ENCODE measurements at regions not wholly inside any gene's neighbourhood (a gene's known extent, or its start where the extent isn't known, plus 50 kb on each side); places are given as distances from the start of the nearest gene placed in this dataset.

DNA sequence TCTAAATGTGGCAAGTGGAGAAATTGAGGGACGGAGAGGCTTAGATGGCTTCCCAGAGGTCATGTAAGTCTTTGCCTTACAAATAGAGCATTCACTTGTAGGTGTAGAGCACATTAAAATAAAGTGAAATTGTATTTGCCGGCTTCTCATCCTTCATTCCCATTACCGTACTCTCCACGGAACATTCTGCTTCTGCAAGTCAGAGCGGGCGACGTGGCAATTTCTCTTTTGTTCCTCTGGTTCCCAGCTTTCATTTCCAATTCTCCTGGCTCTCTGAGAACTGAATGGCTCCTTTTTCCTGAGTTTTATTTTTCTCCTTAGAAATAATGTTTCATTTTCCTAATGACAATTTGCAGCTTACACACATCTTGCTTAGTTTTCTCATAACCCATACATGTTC, 51.3 kb upstream of the PFKP start:
- no peak for DNase-seq (ENCODE audit: low read depth)

DNA sequence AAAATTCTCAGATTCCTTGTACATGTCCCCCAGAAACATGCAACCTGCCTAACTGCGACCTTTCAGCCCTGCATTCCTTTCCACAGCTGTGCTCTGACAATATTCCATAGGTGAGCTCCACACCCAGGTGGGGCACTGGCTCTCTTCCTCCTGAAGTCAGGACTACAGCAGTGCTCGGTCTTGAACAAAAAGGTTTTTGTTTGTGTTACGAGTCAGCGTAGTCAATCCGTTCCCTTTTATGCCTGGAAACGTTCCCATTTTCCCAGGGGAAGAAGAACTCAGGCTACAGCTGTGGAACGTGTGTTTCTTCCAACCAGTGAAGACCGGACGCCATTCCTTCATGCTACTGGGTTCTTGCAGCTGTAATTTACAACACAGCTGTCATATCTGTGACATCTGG, 52.4 kb upstream of the PFKP start:
- no peak for DNase-seq (ENCODE audit: low read depth)

DNA sequence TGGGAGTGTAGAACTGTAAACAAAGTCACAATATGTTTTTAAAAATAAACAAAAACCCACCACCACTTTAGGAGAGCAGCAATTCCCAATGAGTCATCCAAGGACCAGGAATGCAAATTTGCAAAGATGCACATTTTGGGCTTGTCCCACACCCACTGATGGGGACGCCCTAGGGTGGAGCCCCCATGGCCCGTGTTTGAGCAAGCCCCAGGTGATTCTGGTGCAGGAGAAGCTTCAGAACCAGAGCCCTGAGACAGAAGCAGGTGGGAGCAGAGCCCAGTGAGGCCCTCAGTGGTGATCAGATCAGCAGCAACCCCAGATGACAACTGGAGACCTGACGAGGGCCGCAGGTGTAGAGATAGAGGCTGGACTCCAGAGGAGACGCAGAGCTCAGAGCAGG, 55.1 kb upstream of the PFKP start:
- DNase-seq (ENCODE audit: low read depth): no peak

DNA sequence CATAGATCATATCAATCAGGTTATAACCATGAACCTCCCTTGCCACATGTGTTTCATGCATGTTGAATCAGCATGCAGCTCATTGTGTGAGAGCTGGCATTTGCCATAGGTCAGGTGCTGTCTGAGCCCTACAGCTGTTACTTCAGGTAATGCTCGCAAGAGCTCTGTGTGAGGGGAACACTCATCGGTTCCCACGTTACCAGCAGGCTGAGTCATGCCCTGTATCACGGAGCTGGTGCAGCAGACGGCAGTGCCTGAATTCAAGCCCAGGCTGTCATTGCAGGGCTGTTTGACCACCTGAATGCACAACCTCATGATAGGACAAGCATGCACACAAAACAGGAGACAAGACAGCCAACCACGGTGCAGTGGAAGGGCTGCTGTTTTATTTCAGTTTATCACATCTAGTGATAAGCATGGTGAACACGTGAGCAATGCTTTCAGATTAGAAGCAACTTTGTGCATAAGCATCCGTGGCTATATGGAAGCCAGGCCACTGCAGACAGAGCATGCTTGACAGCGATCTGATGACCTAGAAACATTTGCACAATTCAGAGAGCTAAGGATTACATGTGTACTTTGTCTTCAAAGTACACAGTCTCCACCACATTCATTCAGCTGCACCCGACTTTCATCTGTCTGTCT, 56.4 kb upstream of the PFKP start:
- DNase-seq (ENCODE audit: low read depth): no peak

DNA sequence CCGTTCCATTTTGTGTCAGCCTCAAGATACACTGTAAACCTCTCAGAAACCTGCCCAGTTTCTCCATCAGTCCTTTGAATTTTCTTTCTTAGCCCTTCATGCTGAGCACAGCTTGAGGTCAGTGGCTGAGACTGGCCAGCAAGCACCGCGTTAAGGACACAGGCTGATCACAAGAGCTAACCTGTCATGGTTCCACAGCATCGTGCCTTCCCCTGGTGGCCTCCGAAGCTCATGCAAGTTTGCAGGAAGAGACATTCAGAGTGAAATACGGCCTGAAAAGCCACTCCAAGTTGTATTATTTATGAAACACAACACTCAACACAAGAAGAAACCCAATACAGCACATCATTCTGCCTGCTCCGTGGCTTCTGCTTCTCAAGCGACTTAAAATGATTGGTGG, 57.0 kb upstream of the PFKP start:
- no peak for DNase-seq (ENCODE audit: low read depth)

DNA sequence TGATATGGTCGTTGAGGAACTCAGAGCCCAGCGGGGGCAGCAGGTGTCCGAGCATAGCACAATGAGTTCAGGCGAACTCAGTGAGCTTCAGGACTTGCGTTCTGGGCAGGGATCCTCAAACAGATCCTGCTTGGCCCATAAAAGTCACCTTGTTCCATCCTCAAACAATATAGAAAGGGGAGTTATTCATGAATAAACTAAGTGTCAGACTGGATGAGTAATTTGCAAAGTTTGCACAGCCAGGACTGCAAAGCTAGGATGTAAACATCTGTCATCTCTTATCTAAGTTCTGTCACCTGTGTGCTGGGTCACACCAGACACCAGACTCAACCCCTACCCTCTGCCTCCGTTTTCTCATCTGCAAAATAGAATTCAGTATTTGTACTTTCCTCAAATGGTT, 58.0 kb upstream of the PFKP start:
- no peak for DNase-seq (ENCODE audit: low read depth)

DNA sequence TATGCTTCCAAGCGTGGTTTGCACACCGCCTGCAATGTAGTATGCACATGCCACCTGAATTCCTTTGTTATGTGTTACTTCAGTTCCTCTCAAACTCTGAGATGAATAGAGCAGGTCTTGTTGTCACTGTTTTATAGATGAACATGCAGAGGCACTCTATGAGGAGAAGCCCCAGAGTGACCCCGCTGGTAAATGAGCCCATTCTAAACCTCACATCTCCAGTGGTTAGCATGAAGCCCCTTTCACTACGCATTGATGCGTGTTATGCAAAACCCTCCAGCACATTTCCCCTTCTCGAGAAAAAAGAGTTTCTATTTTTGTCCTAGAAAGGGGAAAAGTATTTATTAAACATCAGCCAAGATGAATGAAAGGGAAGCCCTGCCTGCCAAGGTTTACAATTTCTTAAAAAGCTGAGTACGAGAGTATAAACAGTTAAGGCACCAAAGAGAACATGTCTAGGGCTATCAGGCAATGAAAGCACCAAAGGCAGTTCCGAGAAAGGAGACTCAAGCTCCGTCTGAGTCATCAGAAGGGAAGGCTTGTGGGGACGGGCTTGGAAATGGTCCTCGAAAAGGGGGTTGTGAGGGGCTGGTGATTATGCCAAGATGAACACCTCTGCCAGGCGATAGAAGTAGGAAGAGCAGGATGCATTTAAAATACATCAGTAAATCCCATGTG, 58.7 kb upstream of the PFKP start:
- DNase-seq (ENCODE audit: low read depth): no peak

DNA sequence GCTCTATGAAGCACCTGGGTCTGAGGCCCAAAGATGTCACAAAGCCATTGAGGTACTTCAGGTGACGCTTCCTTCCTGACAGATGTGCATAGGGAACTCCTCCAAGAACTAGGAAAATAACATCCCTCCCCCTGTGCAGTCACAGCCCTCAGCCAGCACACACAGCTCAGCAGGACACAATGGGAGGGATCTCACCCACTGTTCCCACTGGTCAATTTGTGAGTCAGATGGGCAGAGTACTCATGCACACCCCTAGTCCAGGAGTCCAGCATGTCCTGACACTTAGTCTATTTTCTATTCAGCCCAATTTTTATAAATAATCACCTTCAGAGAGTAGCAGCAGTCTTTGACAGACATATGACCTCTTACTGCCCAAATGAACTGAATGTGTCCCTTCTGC, 60.7 kb upstream of the PFKP start:
- DNase-seq (ENCODE audit: low read depth): no peak

DNA sequence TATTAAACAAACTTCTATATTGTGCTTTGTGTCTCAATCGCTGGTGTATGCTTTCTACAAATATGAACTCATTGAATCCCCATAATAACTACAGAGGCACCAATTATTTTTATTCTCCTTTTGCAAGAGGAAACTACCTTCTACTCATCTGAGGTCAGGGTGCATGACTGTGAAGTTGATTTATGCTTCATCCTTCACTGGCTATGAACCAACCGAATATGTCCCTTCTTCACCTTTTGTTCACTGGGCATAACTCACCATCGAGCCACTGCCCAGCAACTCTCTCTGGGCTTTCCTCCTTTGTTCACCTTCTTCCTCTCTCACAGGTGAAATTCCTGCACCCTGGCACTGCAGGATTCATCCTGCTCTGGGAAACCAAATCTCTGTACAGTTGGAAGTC, 61.3 kb upstream of the PFKP start:
- DNase-seq (ENCODE audit: low read depth): no peak

DNA sequence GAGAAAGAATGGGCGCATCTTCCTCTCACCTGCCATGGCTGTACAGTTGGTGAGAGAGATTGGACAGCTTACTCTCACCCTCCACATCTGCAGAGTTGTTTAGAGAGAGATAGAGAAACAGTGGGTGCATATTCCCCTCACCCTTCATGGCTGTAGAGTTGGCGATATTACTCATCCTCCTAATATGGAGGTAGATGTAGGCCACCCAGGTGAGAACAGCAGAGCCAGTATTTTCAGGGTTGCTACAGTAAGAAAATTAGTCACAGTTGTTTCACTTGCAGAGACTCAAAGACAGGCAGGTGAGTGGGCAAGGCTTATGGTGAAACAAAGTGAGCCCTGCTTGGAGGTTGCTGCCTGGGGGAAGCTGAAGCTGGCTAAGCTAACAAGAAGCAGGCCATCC, 65.0 kb upstream of the PFKP start:
- no peak for DNase-seq (ENCODE audit: low read depth)

DNA sequence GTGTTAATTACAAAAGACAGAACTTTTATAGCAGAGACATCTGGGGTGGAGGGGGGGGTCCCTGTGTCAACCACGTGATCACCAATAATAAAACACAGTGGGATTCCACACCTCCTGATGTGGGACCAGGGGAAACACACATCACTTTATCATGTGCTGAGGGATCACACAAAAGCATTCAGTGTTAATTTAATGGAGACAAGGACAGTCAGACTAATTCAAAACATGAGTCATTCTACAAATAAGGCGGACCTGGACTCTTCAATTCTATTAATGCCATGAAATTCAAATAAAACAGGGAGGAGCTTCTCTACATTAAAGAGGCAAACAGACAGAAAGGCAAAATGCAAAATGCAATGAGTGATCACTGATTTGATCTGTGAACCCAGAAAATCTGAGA, 67.3 kb upstream of the PFKP start:
- no peak for DNase-seq (ENCODE audit: low read depth)

DNA sequence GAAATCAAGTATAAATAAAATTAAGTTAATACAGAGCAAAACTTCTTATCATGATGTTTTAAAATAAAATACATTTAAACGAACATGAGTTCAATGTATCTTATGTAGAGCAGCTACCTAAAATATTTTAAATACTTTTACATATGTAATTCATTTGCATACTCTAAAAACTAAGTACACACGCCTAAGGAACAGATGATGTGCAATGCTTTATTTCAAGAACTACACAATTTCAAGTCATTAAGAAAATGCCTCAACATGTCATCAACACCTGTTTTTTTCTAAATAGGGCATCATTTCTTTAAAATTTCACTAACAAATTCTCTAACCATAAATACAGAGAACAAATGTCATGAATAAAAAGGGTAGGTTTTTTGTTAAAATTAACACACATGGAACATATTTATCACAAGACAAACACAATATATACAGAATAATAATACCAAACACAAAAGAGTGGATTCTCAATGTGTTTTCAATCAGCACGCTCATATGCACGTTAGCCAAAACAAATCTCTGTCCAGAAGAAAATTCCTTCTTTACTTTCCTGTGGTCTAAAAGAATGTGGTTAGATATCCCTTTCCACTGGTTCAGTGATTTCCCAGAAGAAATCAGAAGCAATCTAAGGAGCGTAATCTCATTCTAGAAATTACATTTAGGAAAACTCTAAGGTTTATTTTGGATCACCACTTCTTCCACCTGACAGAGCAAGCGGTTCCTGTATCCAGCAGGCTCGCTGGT, 73.0 kb upstream of the PFKP start:
- DNase-seq (ENCODE audit: low read depth): no peak

DNA sequence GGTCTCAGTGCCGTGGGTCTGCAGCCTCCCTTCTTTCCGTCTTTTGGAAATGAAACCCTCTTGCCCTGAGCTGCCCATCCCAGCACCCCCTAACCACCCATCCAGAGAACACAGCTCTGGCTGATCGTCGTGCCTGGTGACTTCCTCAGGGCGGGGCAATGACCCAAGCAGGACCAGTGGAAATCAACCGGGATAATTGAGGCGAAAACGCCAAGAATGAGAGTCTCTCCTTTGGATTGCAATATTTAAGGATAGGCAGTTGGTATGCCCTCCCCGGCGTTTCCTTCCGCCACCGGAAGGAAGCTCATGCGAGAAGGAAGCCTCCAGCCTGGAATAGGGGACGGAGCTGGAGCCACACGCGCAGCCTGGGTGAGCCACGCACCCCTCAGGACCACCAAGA, 73.7 kb upstream of the PFKP start:
- DNase-seq (ENCODE audit: low read depth): no peak

DNA sequence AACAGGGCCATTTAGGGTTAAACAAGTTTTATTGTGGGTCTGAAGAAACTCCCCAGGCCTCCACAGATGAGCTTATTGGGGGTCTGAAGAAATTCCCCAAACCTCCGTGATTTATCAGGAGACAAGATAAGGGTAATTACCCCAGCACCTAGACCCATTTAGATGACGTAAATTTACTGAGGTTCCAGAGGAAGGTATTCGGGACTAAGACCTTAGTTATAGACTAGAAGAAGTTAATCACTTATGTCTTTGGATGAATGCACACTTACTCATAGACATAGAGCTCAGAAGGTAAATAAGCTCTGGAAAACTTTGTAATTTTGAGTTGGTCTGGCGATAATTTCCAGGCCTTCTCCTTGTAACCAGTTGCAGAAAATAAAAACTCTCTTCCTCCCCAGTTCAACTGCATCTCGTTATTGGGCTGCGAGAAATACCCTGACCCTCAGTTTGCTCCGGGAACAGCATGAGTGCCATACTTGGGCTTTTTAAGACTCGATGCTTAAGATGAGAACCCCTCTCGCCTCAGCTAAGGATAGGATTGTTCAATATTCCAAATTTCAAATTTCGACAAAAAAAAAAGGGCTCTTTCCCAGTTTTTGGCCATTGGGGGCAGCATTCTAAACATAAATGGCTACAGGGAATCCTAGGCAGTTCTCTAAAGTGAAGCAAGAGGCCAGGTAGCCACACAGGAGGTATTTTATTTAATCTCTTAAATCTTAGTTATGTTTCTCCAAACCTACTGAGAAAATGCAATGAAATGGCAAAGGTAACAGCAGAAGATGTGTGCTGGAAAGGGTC, 74.7 kb upstream of the PFKP start:
- DNase-seq (ENCODE audit: low read depth): no peak

DNA sequence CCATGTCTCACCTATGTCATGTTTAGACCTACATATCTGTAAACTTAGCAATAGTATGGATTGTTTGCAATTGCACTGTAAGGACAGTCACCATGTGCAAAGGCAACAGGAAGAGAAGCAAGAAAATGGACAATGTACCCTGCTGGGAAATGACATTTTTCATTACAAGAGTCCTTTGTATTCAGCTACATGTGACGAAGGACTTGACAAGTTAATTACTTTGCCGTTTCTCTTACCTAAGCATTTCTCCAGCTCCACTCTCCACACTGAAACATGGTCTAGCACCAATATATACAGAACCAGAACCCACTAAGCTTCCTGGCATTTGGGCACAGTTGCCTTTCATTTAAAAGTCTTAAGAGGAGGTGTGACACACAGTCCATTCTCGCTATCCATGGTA, 76.6 kb upstream of the PFKP start:
- no peak for DNase-seq (ENCODE audit: low read depth)

DNA sequence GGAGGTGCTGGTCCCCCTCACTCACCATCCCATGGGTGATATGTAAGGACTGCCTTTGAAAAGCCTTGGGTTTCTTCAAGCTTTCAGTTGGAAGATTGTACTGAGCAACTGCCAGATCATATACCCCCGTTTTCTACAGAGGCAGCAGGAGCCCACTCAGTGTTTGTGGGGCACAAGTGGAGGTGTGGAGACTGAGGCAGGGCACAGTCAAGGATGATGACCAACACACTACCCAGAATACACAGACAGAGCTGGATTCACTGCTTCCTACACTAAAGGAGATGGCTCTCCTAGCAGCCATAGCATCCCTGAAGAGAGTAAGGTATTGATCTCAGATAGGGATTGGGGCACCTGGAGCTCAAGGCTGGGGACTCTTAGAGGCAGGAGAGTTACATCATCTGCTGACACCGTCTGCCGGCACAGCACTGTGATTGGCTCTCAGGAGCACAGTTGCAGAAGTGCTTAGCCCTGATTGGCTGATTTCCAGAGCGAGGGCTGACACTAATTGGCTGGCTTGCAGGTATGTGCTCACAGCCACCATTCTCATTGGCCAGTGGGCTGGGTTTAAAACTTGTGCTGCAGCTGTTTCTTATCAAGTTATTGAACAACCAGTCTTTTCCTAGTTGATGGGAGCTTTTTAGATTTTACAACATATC, 77.9 kb upstream of the PFKP start:
- DNase-seq (ENCODE audit: low read depth): no peak

DNA sequence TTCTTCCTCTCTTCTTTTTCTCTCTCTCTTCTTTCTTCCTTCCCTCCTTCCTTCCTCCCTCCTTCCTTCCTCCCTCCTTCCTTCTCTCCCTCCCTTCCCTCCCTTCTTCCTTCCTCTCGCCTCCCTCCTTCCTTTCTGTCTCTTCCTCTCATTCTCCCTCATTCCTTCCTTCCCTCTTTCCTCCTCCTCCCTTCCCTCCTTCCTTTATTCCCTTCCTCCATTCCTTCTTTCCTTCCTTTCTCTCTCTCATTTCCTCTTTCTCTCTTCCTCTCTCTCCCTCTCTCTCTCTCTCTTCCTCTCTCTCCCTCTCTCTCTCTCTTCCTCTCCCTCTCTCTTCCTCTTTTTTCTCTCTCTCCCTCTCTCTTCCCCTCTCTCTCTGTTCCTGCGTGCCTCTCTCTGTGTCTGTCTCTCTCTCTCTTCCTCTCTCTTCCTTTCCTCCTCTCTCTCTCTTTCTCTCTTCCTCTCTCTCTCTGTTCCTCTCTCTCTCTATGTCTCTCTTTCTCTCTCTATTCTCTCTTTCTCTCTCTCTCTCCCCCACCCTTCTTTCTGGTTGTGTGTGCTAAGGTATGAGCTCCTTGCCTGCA, 80.1 kb upstream of the PFKP start:
- no peak for DNase-seq (ENCODE audit: low read depth)

DNA sequence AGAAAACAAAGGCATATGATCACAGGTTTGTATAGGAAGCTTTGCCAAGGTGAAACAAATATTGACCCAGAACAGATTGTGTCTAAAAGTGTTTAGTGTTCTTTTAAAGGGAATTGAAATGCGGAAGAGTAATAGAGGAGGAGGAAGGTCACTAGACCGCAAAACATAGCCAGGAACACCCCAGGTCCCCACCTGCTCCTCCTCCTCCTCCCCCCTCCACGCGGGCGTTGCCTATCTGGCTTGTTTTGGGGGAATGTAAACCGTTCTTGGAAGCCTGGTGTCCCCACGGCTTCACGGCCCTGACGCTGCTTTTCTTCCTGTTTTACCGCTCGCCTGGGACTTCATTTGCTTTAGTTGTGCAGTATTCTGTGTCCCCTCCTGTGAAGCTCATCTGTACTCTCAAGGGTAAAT, 81.0 kb upstream of the PFKP start:
- DNase-seq (ENCODE audit: low read depth): no peak

DNA sequence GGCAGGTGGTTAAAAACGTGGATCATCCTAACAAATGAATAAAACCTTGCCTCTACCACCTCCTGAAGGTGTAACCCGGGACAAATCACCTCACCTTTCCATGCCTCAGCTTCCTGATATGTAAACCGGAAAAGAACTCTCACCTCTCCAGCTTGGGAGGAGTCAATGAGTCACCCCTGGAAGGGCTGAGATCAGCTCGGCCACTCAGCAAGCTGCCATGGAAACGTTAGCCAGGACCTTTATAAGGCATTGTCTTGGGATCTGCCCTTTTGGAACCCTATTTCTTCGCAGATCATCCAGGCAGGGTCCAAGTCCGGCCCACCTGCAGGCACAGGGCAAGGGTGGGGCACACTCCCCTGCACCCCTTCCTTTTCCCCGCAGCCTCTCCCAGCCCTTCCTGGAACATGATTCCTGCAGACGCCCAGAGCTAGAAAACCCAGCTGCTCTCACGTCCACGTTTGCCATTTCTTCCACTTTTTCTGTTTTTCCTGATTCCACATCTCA, 81.6 kb upstream of the PFKP start:
- no peak for DNase-seq (ENCODE audit: low read depth)

DNA sequence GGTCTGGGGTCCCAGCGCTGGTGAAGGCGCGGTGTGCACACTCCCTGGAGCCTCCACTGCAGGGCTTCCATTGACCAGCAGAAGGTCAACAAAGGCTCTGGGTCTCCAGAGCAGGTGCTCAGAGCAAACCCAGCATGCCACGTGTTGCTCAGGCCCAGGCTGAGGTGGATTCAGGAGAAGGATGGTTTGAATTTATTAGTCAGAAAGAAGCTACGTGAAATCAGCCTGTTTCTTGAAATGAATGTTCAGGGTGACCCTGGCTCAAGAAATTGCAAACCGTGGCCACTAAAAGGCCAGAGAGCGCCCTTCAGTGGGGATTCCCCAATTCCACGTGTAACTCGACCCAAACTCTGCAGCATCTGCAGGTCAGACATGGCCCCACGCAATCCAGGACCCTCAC, 82.7 kb upstream of the PFKP start:
- DNase-seq (ENCODE audit: low read depth): no peak

DNA sequence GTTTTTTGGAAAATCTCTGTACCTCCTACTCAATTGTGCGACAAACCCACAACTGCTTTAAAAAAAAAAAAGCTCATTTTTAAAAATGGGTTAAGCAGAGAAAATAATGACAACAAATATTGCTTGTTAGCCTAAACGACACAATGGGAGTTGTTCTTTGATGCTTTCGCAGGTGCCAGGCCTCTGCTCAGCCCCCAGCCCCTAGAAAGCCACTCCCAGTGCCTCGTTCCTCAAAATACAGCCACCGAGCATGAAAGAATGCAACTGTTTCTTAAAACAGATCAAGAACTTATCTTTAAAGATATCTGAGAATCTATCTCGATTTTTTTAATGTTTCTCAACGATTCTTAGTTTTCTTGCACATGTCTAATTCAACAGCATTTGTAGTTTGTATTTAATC, 85.2 kb upstream of the PFKP start:
- no peak for DNase-seq (ENCODE audit: low read depth)

DNA sequence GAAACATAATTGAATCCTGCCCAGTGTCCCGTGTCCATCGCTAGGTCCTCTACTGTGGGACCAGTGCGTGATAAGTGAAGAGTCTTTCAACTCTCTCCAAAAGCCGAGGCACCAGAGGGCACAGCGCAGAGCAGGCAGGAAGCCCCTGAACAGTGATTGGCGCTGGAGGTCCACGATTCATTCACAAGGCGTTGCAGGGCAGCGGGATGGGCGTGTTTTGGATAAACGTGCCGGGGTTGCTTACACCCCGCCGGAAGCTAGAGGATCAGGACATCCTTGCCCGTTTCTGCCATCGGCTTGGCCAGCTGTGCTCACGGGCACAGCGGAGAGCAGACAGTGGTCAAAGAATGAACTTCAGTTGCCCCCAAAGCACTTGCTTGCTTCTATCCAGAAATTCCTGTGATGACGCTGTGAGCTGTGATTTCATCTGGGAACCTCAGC, 86.0 kb upstream of the PFKP start:
- no peak for DNase-seq (ENCODE audit: low read depth)
